Fibroblast of the conjunctiva (primary cell): ENCODE measurements at regions not wholly inside any gene's neighbourhood (a gene's known extent, or its start where the extent isn't known, plus 50 kb on each side); places are given as distances from the start of the nearest gene placed in this dataset.
"Not testable (repeated sequence)": the region's sequence is repeated elsewhere in the genome, so short reads cannot be mapped to it uniquely, and the experiment has no call there.

Experiments used
- DNase-seq: peaks from one replicate; pipeline ENCODE4 v3.0.0-alpha.2; 2010; ENCODE audit warnings: low read depth

GRCh38 chr10:36556468-36556867 is 568.9 kb upstream of the ANKRD30A start:
- no peak for DNase-seq

GRCh38 chr10:36555036-36555435 is 570.4 kb upstream of the ANKRD30A start:
- DNase-seq = no peak

- DNase-seq = no peak
These were observed 577.4 kb upstream of the ANKRD30A start for GRCh38 chr10:36547965-36548364.

GRCh38 chr10:36542493-36542892 is 582.9 kb upstream of the ANKRD30A start:
- no peak for DNase-seq

GRCh38 chr10:36540611-36541010 is 584.8 kb upstream of the ANKRD30A start:
- DNase-seq = no peak

- no peak for DNase-seq
These were observed 586.3 kb upstream of the ANKRD30A start for GRCh38 chr10:36538953-36539586.

DNA sequence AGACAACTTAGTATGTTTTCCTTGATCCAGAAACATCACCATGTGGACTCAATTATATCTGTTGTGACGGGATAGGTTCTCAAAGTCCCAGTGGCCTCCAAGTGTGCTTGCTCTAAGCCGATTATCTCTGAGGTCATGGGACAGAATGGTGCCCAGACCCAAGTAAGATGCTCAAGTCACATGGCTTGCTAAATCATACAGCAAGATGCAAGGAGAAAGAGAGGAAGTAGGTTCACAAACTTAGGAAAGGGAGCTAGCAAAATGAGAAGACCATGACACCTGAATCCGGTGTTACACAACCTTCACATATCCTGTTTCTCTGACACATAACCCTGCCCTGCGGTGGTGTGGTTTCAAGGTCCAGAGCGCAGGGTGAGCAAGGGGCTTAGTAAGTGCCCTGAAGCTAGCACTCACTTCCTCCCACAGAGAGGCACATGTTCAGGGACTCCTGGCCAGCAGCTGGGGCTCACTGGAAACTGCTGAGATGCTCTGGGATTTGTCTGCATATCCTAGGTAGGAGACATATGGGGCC is 590.9 kb upstream of the ANKRD30A start:
- peak; percentile 37 for DNase-seq

DNA sequence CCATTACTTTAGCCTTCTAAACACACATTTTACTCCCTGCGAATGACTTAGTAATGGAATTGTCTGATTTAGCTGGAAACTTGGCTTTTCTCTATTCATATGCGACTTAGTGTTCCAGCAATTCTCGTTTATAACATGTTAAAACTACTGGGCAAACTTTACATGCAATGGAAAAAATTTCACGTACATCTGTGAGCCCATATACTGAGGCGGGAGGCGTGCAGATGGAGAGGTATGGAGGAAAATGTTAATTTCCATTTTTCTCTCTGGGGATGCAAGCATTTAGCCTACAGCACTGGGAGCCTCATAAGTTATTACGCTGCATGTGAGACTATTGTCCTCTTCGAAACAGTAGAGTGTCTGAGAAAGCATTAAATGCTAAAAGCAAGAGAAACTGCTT is 591.5 kb upstream of the ANKRD30A start:
- no peak for DNase-seq

GRCh38 chr10:36533316-36533715 is 592.1 kb upstream of the ANKRD30A start:
- no peak for DNase-seq

- DNase-seq = no peak
These were observed 593.8 kb upstream of the ANKRD30A start for GRCh38 chr10:36531621-36532020.

- no peak for DNase-seq
These were observed 599.4 kb upstream of the ANKRD30A start for GRCh38 chr10:36526033-36526432.

DNA sequence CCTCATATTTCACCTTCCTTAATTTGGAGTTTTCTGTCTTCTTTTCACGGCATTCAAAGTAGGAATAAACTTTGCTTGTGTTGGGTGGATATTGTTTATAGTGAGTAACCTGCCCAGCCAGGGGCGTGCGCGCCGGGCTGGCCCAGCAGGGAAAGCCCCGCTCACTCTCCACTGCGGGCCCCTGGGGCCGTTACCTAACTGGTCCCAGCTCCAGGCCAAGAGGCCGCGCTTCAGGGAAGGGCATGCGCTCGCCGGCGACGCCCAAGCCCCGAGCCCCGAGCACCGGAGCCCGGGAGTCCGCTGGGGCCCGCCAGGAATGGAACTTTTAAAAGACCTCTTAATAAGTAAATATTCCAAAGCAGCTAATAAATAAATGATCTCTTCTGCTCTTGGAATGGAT is 601.3 kb upstream of the ANKRD30A start:
- not testable (repeated sequence) for DNase-seq

- no peak for DNase-seq
These were observed 605.5 kb upstream of the ANKRD30A start for GRCh38 chr10:36519909-36520308.

DNA sequence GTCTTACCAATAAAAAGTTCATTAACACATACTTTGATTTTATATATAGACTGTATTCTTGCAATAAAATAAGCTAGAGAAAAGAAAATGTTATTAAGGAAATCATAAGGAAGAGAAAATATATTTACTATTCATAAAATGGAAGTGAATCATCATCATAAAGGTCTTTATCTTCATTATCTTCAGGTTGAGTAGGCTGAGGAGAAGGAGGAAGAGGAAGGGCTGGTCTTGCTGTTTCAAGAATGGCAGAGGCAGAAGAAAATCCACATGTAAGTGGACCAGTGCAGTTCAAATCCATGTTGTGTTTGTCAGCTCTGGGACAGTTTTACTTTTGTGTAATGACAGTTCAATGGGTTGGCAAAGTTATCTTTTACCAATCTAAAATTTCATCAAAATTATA is 609.1 kb upstream of the ANKRD30A start:
- DNase-seq = no peak

- no peak for DNase-seq
These were observed 610.1 kb upstream of the ANKRD30A start for GRCh38 chr10:36515319-36515718.

- DNase-seq = no peak
These were observed 617.7 kb upstream of the ANKRD30A start for GRCh38 chr10:36507715-36508114.

GRCh38 chr10:36506697-36507496 is 618.5 kb upstream of the ANKRD30A start:
- no peak for DNase-seq

DNA sequence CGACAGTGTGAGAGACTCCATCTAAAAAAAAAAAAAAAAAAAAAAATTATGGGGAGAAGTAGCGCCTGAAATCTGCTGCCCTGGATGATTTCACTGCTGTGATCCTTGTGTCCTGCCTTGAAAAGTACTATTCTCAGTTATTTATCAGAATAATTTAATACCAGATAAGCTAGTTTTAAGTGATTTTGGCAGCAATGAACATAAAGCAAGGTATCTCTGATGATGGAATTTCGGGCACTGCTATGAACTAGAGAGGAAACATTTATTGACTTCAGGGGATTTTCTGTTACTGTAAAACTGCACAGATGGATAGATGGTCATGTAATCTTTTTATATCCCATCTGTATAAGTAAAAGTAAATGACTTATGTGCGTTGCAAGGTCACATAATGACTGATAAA is 619.1 kb upstream of the ANKRD30A start:
- no peak for DNase-seq

DNA sequence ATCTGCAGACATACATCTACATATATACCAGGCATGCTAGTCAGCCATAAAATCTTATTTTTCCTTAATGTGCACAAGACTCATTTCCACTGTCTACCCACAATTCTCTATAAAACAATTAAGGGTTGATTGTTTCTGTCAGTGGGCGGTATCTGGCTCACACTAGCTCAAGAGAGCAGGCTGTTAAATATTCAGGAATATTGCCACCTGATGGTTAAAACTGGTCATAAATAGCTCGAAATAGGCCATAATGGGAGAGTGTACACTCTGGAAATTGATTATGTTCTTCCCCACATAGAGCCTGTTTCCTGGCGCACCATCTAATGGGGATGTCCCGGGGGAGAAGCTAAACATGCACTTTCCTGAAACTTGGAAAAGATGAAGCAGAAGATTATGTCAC is 620.6 kb upstream of the ANKRD30A start:
- DNase-seq = no peak

DNA sequence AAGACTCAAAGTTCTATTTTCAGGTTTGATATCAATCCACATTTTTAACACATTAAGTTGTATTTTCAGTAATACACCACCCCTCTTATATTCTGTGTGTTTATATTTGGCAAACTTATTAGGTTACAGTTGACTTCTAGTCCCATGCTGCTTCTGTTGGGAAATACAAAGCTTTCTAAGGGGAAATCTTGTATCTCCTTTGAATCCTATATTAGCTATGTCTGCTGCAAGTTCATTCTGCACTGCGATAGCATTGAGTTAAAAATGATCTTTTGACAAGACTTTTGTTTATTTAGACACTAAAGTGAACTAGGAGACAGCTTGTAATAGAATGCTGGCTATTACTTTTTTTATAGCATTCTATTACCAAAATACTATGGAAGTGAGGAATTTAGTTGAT is 625.1 kb upstream of the ANKRD30A start:
- no peak for DNase-seq

DNA sequence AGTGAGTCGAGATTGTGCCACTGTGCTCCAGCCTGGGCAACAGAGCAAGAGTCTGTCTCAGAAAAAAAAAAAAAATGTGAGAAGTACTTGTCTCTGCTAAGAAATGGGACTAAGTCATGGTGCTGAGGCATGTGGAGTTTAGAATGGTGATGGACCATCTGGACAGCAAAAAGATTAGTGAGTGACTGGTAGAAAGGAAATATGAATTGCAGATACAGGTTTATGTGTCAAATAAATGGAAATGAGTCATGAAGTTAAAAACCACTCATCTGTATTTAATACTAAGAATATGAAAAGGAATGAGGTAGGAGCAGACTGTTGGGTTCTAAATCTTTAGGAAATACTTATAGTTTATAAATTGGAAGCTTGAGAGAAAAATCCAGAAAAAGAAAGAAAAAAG is 625.7 kb upstream of the ANKRD30A start:
- no peak for DNase-seq

GRCh38 chr10:36496758-36497157 is 628.6 kb upstream of the ANKRD30A start:
- no peak for DNase-seq

DNA sequence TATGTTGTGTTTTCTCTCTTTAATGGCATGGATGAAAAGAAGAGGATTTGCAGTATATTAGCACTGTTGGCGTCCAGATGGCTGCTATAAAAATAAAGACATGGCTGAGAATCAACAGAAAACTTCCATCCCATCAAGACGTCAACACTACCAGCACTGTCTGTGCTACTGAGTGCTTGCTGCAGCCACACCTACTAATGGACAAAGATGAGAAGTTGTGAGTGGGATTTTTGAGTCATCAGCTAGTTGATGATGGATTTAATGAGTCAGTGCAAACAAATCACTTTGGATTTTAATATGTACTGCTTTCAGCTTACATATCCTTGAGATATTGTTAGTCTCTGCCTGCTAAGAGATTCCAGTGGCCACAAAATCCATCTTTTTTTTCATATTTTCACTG is 631.0 kb upstream of the ANKRD30A start:
- DNase-seq = peak; percentile 64

DNA sequence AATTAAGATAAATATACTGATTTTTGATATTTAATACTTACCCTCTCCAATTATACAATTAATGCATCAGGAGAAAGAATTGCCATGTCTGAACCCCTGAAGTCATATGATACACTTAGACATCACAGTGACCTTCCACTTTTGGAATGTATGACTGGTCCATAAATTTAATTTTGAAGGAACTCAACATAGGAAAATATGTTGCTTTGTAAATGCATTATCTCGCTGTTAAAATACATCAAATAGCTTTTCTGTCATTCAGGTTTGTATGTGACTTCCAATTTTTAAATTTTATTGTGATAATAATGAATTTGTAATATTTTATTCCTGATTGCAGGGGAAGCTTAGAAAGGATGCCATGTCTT is 631.9 kb upstream of the ANKRD30A start:
- DNase-seq = no peak
